ENCODE measurements at regions not wholly inside any gene's neighbourhood (a gene's known extent, or its start where the extent isn't known, plus 50 kb on each side); places are given as distances from the start of the nearest gene placed in this dataset.

DNA sequence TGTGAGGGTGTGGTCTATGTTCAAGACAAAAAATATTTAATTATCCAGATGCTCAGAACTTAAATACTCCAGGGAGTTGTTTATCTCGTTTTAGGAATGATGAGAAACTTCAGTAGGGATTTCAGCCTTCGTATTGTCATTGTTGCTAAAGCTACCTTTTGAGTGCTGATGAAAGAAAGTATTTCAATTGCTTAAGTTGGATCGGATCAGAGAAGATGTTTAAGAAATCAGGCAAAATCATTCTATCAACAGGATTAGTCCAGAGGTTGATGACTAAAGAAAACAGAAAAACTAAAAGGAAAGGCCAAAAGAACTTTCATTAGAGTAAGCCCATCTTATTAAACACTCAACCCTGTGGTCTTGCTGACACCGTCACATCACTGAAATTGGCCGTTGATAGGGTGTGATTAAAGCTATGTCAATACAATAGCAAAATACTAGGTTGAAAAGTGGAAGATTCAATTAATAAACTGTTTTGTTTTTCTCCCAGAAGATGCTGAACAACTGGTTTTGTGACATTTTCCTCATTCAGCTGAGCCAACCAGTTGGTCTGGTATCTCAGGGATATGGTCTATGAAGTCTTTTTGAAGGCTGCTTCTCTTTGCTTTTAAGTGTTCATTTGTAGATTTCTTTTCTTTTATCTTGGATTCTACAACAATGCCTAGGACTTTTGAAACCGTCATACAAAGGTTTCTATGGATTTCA is 551.7 kb downstream of the SLC4A3 start:
- TF ChIP-seq POLR2A (IDR thresholded peaks at IDR 0.05) (no peak), EP300 (IDR thresholded peaks at IDR 0.05; ENCODE audit: low read depth) (no peak), POLR2AphosphoS5 (IDR thresholded peaks at IDR 0.05) (no peak)
- TF ChIP-seq, protein P1, sequence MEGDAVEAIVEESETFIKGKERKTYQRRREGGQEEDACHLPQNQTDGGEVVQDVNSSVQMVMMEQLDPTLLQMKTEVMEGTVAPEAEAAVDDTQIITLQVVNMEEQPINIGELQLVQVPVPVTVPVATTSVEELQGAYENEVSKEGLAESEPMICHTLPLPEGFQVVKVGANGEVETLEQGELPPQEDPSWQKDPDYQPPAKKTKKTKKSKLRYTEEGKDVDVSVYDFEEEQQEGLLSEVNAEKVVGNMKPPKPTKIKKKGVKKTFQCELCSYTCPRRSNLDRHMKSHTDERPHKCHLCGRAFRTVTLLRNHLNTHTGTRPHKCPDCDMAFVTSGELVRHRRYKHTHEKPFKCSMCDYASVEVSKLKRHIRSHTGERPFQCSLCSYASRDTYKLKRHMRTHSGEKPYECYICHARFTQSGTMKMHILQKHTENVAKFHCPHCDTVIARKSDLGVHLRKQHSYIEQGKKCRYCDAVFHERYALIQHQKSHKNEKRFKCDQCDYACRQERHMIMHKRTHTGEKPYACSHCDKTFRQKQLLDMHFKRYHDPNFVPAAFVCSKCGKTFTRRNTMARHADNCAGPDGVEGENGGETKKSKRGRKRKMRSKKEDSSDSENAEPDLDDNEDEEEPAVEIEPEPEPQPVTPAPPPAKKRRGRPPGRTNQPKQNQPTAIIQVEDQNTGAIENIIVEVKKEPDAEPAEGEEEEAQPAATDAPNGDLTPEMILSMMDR (IDR thresholded peaks at IDR 0.05) = no peak

Data from transverse colon (tissue), 4 donors.